HEK293 (cell line): ENCODE measurements at regions not wholly inside any gene's neighbourhood (a gene's known extent, or its start where the extent isn't known, plus 50 kb on each side); places are given as distances from the start of the nearest gene placed in this dataset.

ENCODE experiments used
- CTCF ChIA-PET: fragments of 350-600 bp; formaldehyde crosslinking; extraction: SDS; loops from one replicate; lab custom pipeline; 2021; ENCODE audit warnings: antibody characterized with exemption; lab: Yijun Ruan, JAX
- POLR2A ChIA-PET: fragments of 300-600 bp; formaldehyde crosslinking; extraction: SDS; loops from one replicate; lab custom pipeline; 2020; ENCODE audit warnings: antibody characterized with exemption, inconsistent platforms; lab: Yijun Ruan, JAX
- H3K27ac ChIP-seq: fragments of 200-500 bp; sonication (Bioruptor generic); 2 replicates; pipeline ENCODE4 v1.5.1; 2014; ENCODE audit warnings: low read depth, low read length, control low read depth, inconsistent platforms; ENCODE audit errors: extremely low read depth
- H3K36me3 ChIP-seq, 2 experiments: fragments of 200-500 bp in 1 of 2; sonication (Bioruptor generic) in 1 of 2; 1 replicate in 1 of 2; 2 replicates in 1 of 2; pipeline ENCODE4 v1.5.1; 2014 to 2017; ENCODE audit warnings: inconsistent platforms in 2 of 2, low read length in 2 of 2; ENCODE audit not compliant: control insufficient read depth in 2 of 2, insufficient read depth in 1 of 2
- H3K4me1 ChIP-seq: fragments of 200-500 bp; sonication (Bioruptor generic); 2 replicates; pipeline ENCODE4 v1.5.1; 2014; ENCODE audit warnings: mild to moderate bottlenecking, low read length, inconsistent platforms; ENCODE audit not compliant: control insufficient read depth, insufficient read depth
- H3K4me3 ChIP-seq: 2 replicates; pipeline ENCODE4 v1.5.1; 2011; ENCODE audit warnings: low read depth, mild to moderate bottlenecking, control low read depth, low read length, moderate library complexity
- H3K9me3 ChIP-seq: fragments of 200-500 bp; sonication (Bioruptor generic); 2 replicates; pipeline ENCODE4 v1.5.1; 2014; ENCODE audit warnings: low read depth, low read length, inconsistent platforms; ENCODE audit not compliant: control insufficient read depth, insufficient read depth
- BCL11A ChIP-seq: fragments of 450-650 bp; formaldehyde crosslinking; IDR thresholded peaks from 2 replicates; pipeline ENCODE4 v1.5.1; 2016; ENCODE audit warnings: low read depth, missing biosample characterization, missing genetic modification characterization
- EGR2 ChIP-seq: fragments of 450-650 bp; formaldehyde crosslinking; IDR thresholded peaks from 2 replicates; pipeline ENCODE4 v1.5.1; 2016; ENCODE audit warnings: low read depth, missing biosample characterization, missing genetic modification characterization
- GFI1B ChIP-seq: fragments of 450-650 bp; formaldehyde crosslinking; IDR thresholded peaks from 2 replicates; pipeline ENCODE4 v1.5.1; 2016; ENCODE audit warnings: missing biosample characterization, missing genetic modification characterization
- GLI4 ChIP-seq: fragments of 450-650 bp; formaldehyde crosslinking; IDR thresholded peaks from 2 replicates; pipeline ENCODE4 v1.5.1; 2016; ENCODE audit warnings: missing biosample characterization, missing genetic modification characterization
- HOXC10 ChIP-seq: sonication (generic); formaldehyde crosslinking; IDR thresholded peaks from 2 replicates; pipeline ENCODE4 v1.8.1; 2023; ENCODE audit warnings: mild to moderate bottlenecking, missing genetic modification reagents
- HOXD13 ChIP-seq: sonication (generic); formaldehyde crosslinking; IDR thresholded peaks from 2 replicates; pipeline ENCODE4 v1.8.0; 2022; ENCODE audit warnings: missing genetic modification reagents, borderline replicate concordance
- KLF1 ChIP-seq: fragments of 450-650 bp; formaldehyde crosslinking; IDR thresholded peaks from 2 replicates; pipeline ENCODE4 v1.5.1; 2016; ENCODE audit warnings: missing biosample characterization, missing genetic modification characterization
- PATZ1 ChIP-seq: fragments of 450-650 bp; formaldehyde crosslinking; IDR thresholded peaks from 2 replicates; pipeline ENCODE4 v1.5.1; 2016; ENCODE audit warnings: missing biosample characterization, missing genetic modification characterization
- PRDM4 ChIP-seq: fragments of 450-650 bp; formaldehyde crosslinking; IDR thresholded peaks from 2 replicates; pipeline ENCODE4 v1.5.1; 2017; ENCODE audit warnings: missing biosample characterization, missing genetic modification characterization
- SP2 ChIP-seq: fragments of 450-650 bp; formaldehyde crosslinking; IDR thresholded peaks from 2 replicates; pipeline ENCODE4 v1.5.1; 2016; ENCODE audit warnings: missing biosample characterization, missing genetic modification characterization
- SP3 ChIP-seq: fragments of 450-650 bp; formaldehyde crosslinking; IDR thresholded peaks from 2 replicates; pipeline ENCODE4 v1.5.1; 2016; ENCODE audit warnings: missing biosample characterization, missing genetic modification characterization
- ZBTB44 ChIP-seq: fragments of 450-650 bp; IDR thresholded peaks from 2 replicates; pipeline ENCODE4 v1.5.1; 2018; ENCODE audit warnings: missing biosample characterization, mild to moderate bottlenecking, missing genetic modification characterization
- ZFP69B ChIP-seq: fragments of 450-650 bp; formaldehyde crosslinking; IDR thresholded peaks from 2 replicates; pipeline ENCODE4 v1.5.1; 2016; ENCODE audit warnings: missing biosample characterization, missing genetic modification characterization
- ZNF121 ChIP-seq: fragments of 450-650 bp; formaldehyde crosslinking; IDR thresholded peaks from 2 replicates; pipeline ENCODE4 v1.5.1; 2016; ENCODE audit warnings: missing biosample characterization, missing genetic modification characterization
- ZNF148 ChIP-seq: fragments of 450-650 bp; formaldehyde crosslinking; IDR thresholded peaks from 2 replicates; pipeline ENCODE4 v1.5.0; 2017; ENCODE audit warnings: missing biosample characterization, missing genetic modification characterization, borderline replicate concordance
- ZNF221 ChIP-seq: fragments of 450-650 bp; formaldehyde crosslinking; IDR thresholded peaks from 2 replicates; pipeline ENCODE4 v1.5.1; 2017; ENCODE audit warnings: missing biosample characterization, missing genetic modification characterization, borderline replicate concordance
- ZNF266 ChIP-seq: fragments of 450-650 bp; formaldehyde crosslinking; IDR thresholded peaks from 2 replicates; pipeline ENCODE4 v1.5.1; 2016; ENCODE audit warnings: missing biosample characterization, missing genetic modification characterization, low read depth
- ZNF292 ChIP-seq: fragments of 450-650 bp; formaldehyde crosslinking; IDR thresholded peaks from 2 replicates; pipeline ENCODE4 v1.5.1; 2016; ENCODE audit warnings: low read depth, missing biosample characterization, missing genetic modification characterization, borderline replicate concordance
- ZNF510 ChIP-seq: fragments of 450-650 bp; formaldehyde crosslinking; IDR thresholded peaks from 2 replicates; pipeline ENCODE4 v1.5.1; 2018; ENCODE audit warnings: mild to moderate bottlenecking, missing genetic modification characterization, missing biosample characterization; ENCODE audit not compliant: insufficient replicate concordance
- ZNF610 ChIP-seq: fragments of 450-650 bp; formaldehyde crosslinking; IDR thresholded peaks from 2 replicates; pipeline ENCODE4 v1.5.1; 2016; ENCODE audit warnings: missing biosample characterization, missing genetic modification characterization, borderline replicate concordance
- ZNF701 ChIP-seq: fragments of 450-650 bp; formaldehyde crosslinking; IDR thresholded peaks from 2 replicates; pipeline ENCODE4 v1.5.1; 2016; ENCODE audit warnings: missing biosample characterization, missing genetic modification characterization

GRCh38 chr9:94033383-94033782 is 50.9 kb upstream of the PTPDC1 start:
- no peak overlapping the region for H3K4me3 ChIP-seq
- TF ChIP-seq ZNF121 (tag by site-specific recombination), result no peak
- TF ChIP-seq, all 188 proteins: peak for 0
- H3K4me1 ChIP-seq, result no peaks in the 10 kb centered on the region; the same call in 1 of the 2 replicates
- no peak overlapping the region for H3K27ac ChIP-seq
- no peaks in the 10 kb centered on the region for H3K36me3 ChIP-seq
- ChIA-PET CTCF (no interaction called here), POLR2A (no interaction called here)
- no peaks in the 10 kb centered on the region for H3K9me3 ChIP-seq

GRCh38 chr9:94031946-94032345 is 52.3 kb upstream of the PTPDC1 start:
- Histone ChIP-seq H3K27ac (no peak overlapping the region), H3K9me3 (no peaks in the 10 kb centered on the region), H3K4me1 (no peaks in the 10 kb centered on the region; the same call in 1 of the 2 replicates), H3K4me3 (no peak overlapping the region), H3K36me3 (no peaks in the 10 kb centered on the region)
- no peak for TF ChIP-seq ZNF121 (tag by site-specific recombination)
- TF ChIP-seq ZNF148, result no peak
- TF ChIP-seq PRDM4, result no peak
- TF ChIP-seq ZNF610 (tag by site-specific recombination), result no peak
- no peak for TF ChIP-seq PATZ1 (tag by site-specific recombination)
- no peak for TF ChIP-seq ZNF221 (tag by site-specific recombination)
- no peak for TF ChIP-seq GLI4 (tag by site-specific recombination)
- TF ChIP-seq GFI1B (tag by site-specific recombination), result no peak
- TF ChIP-seq SP3 (tag by site-specific recombination), result no peak
- no peak for TF ChIP-seq EGR2 (tag by site-specific recombination)
- no peak for TF ChIP-seq SP2 (tag by site-specific recombination)
- TF ChIP-seq ZFP69B (tag by site-specific recombination), result no peak
- no peak for TF ChIP-seq ZNF701 (tag by site-specific recombination)
- no peak for TF ChIP-seq ZNF510 (tag by site-specific recombination)
- TF ChIP-seq HOXC10 (CRISPR knock-in tag), result no peak
- POLR2A ChIA-PET, result no interaction called here
- CTCF ChIA-PET, result interaction anchor here (0.6 to 2.3 kb wide), 3 partner anchors 17 to 149 kb away, joined by 3 to 7 read pairs (median 5); no protein-coding TSS in a partner anchor

- no peaks in the 10 kb centered on the region for H3K36me3 ChIP-seq
- no peaks in the 10 kb centered on the region for H3K9me3 ChIP-seq
- no peak overlapping the region for H3K27ac ChIP-seq
- H3K4me3 ChIP-seq, result peak overlapping the region; percentile 83
- ChIA-PET CTCF (interaction anchor here (0.6 to 2.3 kb wide), 6 partner anchors 10 to 182 kb away, joined by 3 to 7 read pairs (median 4); no protein-coding TSS in a partner anchor), POLR2A (interaction anchor here (0.6 kb wide), 1 partner anchor 108 kb away, joined by 4 read pairs; no protein-coding TSS in a partner anchor)
- H3K4me1 ChIP-seq, result no peaks in the 10 kb centered on the region; the same call in 1 of the 2 replicates
- TF ChIP-seq KLF1 (tag by site-specific recombination) (no peak), ZNF292 (tag by site-specific recombination) (no peak), BCL11A (tag by site-specific recombination) (no peak), HOXD13 (CRISPR knock-in tag) (no peak), ZNF266 (tag by site-specific recombination) (no peak), ZBTB44 (tag by site-specific recombination) (no peak)
Observed at GRCh38 chr9:94031380-94031779, 52.9 kb upstream of the PTPDC1 start.
